T47D (cell line): ENCODE measurements at regions not wholly inside any gene's neighbourhood (a gene's known extent, or its start where the extent isn't known, plus 50 kb on each side); places are given as distances from the start of the nearest gene placed in this dataset.
A peak's percentile ranks its signal among the peaks of the same experiment; 100 is the strongest.

Source experiments
- DNase-seq, 2 experiments: peaks; one replicate each; pipeline versions ENCODE4 v3.0.0 to v3.0.0-alpha.2; 2011 to 2012; ENCODE audit warnings: low read depth in 1 of 2, low spot score in 1 of 2
- JUND ChIP-seq: IDR thresholded peaks from 2 replicates; pipeline ENCODE4 v1.6.1; 2012; ENCODE audit warnings: low read depth
- in situ Hi-C: cut with HindIII; loops from 2 replicates; pipeline ENCODE4 v1.10.0; 2016; ENCODE audit warnings: low sequenced_read_pairs, low pct_unique_long_range_greater_than_20kb

GRCh38 chr13:97616385-97616784 lies 182.4 kb downstream of the RAP2A start:
- in situ Hi-C loops = no loop called here
- TF ChIP-seq JUND = no peak
- no peak for DNase-seq

- in situ Hi-C loops = no loop called here
- no peak for DNase-seq
- TF ChIP-seq JUND = no peak
Measured at GRCh38 chr13:97621025-97621424, 187.1 kb downstream of the RAP2A start.

GRCh38 chr13:97621631-97622030 lies 187.7 kb downstream of the RAP2A start:
- no peak for DNase-seq
- in situ Hi-C loops = no loop called here
- TF ChIP-seq JUND = no peak

GRCh38 chr13:97627566-97627965 lies 193.6 kb downstream of the RAP2A start:
- TF ChIP-seq JUND = no peak
- DNase-seq = no peak
- in situ Hi-C loops = no loop called here

GRCh38 chr13:97629601-97630272 lies 195.8 kb downstream of the RAP2A start:
- no peak for TF ChIP-seq JUND
- no peak for DNase-seq
- in situ Hi-C loops = no loop called here

DNA sequence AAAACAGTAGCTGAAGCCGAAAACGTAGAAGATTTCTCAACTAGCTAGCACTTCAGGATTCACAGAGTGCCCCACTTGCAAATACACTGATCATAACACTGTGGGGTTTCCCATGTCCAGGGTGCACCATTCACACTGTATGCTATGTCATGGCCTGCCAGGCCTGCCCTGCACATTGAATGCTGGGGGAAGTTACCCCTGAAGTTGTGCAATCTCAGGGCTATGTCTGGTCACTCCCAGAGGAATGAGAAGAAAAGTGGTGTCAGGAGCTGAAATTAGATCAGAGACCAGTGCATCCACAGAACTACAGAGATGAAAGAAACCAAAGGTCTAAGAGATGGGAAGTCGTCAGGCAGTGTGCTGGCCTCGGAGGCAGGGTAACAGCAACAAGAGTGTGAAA lies 196.8 kb downstream of the RAP2A start:
- no peak for TF ChIP-seq JUND
- in situ Hi-C loops = no loop called here

DNA sequence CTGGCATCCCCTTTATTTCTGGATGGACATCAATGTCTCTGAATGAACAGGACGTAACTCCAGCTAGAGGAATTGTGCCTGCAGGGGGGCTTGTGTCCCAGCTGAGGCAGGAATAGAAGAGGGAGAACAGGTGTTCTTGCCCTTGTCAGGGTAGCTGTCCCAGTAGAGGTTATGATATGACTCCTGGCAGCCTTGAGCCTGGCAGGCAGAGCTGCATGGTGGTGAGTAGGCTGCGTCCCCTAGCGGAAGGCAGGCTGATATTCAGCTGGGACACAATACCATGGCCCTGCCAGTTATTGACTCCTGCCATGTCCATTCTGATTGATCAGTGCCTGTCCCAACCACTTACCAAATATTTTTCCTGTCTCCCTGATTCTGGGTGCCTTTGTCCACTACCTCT lies 197.2 kb downstream of the RAP2A start:
- no peak for TF ChIP-seq JUND
- no peak for DNase-seq
- in situ Hi-C loops = no loop called here

More for the DNA sequence above, 196.8 kb downstream of the RAP2A start:
- DNase-seq = no peak

- no peak for TF ChIP-seq JUND
- no peak for DNase-seq
- in situ Hi-C loops = no loop called here
Measured at GRCh38 chr13:97639236-97639635, 205.3 kb downstream of the RAP2A start.

DNA sequence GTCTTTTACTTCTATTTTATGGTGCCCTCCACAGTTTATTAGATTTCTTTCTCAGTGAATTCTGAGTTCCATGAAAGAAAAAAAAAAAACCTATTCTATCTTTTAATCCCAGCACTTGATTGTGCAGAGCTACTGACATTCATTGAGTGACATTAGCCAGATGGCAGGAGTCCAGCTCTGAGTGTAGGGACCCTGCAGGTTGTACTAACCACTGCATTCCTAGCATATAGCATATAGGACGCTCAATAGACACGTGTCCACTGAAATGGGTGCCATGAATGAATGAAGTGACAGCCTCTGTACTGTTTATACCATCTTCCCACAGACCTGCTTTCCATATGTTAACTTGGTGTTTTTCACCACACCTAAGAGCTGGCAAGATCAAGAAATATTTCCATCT lies 206.3 kb downstream of the RAP2A start:
- no peak for DNase-seq
- in situ Hi-C loops = no loop called here
- TF ChIP-seq JUND = no peak

DNA sequence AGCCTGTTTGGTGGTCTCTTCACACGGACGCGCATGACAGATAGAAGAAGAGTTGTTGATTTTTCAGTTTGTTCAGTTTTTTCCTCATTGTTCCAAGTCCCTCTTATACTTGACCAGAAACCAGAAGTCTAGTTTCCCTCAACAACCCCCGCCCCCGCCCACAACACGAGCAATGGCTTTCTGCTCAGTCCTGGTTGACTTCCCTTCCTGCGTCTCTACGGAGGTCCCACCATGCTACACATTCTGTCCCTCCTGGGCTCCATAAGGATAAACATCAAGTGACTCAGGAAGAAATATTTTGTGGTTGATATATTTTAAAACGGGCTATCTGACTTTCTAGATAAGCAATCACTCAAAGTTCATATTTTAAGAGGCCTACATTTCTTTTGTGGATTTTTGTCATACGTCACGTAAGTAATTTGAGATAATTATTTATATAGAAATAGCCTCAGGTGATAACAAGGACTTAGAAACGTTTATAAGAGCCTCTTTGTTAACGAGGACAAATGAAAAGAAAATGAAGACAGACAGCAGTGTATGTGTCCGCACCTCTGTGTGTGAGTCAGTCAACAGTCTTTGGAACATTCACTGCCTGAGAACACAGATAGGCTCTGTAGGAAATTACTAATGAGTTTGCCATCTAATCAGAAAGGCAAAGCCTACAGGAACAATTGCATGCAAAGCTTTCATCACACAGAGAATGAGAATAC lies 214.4 kb downstream of the RAP2A start:
- in situ Hi-C loops = no loop called here
- no peak for DNase-seq
- no peak for TF ChIP-seq JUND

GRCh38 chr13:97648881-97649224 lies 214.9 kb downstream of the RAP2A start:
- in situ Hi-C loops = no loop called here
- no peak for DNase-seq
- no peak for TF ChIP-seq JUND

DNA sequence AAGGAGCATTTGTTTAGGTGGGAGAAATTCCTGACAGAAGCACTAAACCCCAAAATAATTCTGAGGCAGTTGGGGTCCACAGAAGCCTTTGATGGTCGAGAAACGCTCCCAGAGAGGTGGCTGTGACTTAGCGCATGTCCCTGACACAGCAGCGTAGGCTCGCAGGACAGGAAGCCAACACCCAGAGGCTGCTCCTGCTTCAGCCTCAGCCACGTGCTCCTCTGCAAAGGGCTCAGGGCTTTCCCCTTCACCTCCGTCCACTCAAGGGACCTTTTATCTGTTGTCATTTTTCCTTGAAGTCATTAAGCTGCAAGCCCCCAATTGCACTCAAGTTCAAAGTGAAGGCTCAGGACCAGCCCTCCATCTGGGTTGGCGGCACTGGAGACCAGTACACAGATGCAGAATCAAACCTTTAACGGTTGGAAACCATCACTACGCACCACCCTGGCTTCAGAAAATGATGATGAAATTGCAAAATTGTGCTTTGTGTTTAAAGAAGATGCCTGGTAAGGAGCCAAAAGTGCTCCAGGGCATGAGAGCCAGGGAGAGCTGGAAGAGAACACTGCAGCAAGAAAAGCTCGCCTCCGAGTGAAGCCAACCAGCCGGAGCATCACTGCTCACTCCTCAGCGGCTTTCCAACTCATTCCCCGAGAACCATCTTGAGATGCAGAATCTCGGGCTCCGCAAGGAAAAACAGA lies 219.6 kb downstream of the RAP2A start:
- in situ Hi-C loops = no loop called here
- peak in 1 of 2 experiments; percentile 70 for DNase-seq
- no peak for TF ChIP-seq JUND

DNA sequence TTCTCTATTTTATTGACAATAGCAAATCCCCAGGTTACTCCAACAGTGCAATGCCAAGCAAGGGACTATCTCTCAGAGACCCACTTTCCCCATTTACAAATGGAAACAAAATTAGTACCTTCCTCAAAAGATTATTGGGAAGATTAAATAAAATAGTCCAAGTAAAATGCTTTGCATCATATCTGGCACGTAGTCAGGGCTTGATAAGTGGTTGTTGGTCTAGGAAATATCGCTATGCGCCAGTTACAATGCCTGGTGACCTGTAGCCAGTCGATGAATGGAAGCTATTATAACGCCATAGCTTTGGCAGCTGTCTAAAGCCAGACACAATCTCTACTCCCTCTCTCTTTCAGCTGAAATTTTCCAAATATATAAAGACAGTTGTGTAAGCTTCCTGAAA lies 220.3 kb downstream of the RAP2A start:
- DNase-seq = no peak
- in situ Hi-C loops = no loop called here
- TF ChIP-seq JUND = no peak
